ENCODE measurements at regions not wholly inside any gene's neighbourhood (a gene's known extent, or its start where the extent isn't known, plus 50 kb on each side); places are given as distances from the start of the nearest gene placed in this dataset.
"Not testable (repeated sequence)": the region's sequence is repeated elsewhere in the genome, so short reads cannot be mapped to it uniquely, and the experiment has no call there.

DNA sequence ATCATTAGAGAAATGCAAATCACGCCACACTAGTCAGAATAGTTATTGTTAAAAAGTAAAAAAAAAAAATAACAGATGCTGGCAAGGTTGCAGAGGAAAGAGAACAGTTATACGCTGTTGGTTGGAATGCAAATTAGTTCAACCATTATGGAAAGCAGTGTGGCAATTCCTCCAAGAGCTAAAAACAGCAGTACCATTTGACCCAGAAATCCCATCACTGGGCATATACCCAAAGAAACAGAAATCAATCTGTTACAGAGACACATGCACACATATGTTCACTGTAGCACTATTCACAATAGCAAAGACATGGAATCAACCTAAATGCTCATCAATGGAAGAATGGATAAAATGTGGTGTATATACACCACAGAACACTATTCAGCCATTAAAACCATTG lies 388.7 kb upstream of the FMR1 start:
- no peak for TF ChIP-seq CTCF (IDR thresholded peaks at IDR 0.05)
- DNase-seq (ENCODE audit: low spot score in 2 of 2): no peak
- no peaks in the 10 kb centered on the region for H3K27me3 ChIP-seq
- H3K4me1 ChIP-seq: no peaks in the 10 kb centered on the region
- H3K27ac ChIP-seq: no peak overlapping the region
- no peaks in the 10 kb centered on the region for H3K36me3 ChIP-seq
- no peak overlapping the region for H3K4me3 ChIP-seq
- H3K9me3 ChIP-seq: no peaks in the 10 kb centered on the region
- intact Hi-C loops (cut with DNase I): no loop called here

GRCh38 chrX:147533426-147533825 lies 378.3 kb upstream of the FMR1 start:
- H3K4me1 ChIP-seq: no peaks in the 10 kb centered on the region
- H3K4me3 ChIP-seq: no peak overlapping the region
- DNase-seq (ENCODE audit: low spot score in 2 of 2): no peak
- no peak overlapping the region for H3K27ac ChIP-seq
- no peaks in the 10 kb centered on the region for H3K9me3 ChIP-seq
- no peak for TF ChIP-seq CTCF (IDR thresholded peaks at IDR 0.05)
- no peaks in the 10 kb centered on the region for H3K36me3 ChIP-seq
- no peaks in the 10 kb centered on the region for H3K27me3 ChIP-seq
- intact Hi-C loops (cut with DNase I): no loop called here

- no peaks in the 10 kb centered on the region for H3K4me1 ChIP-seq
- no peak overlapping the region for H3K27ac ChIP-seq
- DNase-seq (ENCODE audit: low spot score in 2 of 2): no peak
- no peaks in the 10 kb centered on the region for H3K27me3 ChIP-seq
- intact Hi-C loops (cut with DNase I): no loop called here
- H3K36me3 ChIP-seq: no peaks in the 10 kb centered on the region
- no peaks in the 10 kb centered on the region for H3K9me3 ChIP-seq
- H3K4me3 ChIP-seq: no peak overlapping the region
- TF ChIP-seq CTCF (IDR thresholded peaks at IDR 0.05): no peak
Measured at GRCh38 chrX:147537172-147537571, 374.5 kb upstream of the FMR1 start.

GRCh38 chrX:147548023-147548422 lies 363.7 kb upstream of the FMR1 start:
- H3K27me3 ChIP-seq; H3K4me3 ChIP-seq; DNase-seq (ENCODE audit: low spot score in 2 of 2); H3K9me3 ChIP-seq; H3K36me3 ChIP-seq; intact Hi-C loops (cut with DNase I); H3K4me1 ChIP-seq; H3K27ac ChIP-seq: not testable (repeated sequence)

- TF ChIP-seq CTCF (IDR thresholded peaks at IDR 0.05): peak in 1 of 3 experiments; percentile 9
- intact Hi-C loops (cut with DNase I): no loop called here
- Histone ChIP-seq H3K4me3 (no peak overlapping the region), H3K4me1 (no peaks in the 10 kb centered on the region), H3K27ac (no peak overlapping the region), H3K36me3 (no peaks in the 10 kb centered on the region), H3K9me3 (no peaks in the 10 kb centered on the region), H3K27me3 (no peaks in the 10 kb centered on the region)
- no peak for DNase-seq (ENCODE audit: low spot score in 2 of 2)
Measured at GRCh38 chrX:147550217-147550616, 361.5 kb upstream of the FMR1 start.

DNA sequence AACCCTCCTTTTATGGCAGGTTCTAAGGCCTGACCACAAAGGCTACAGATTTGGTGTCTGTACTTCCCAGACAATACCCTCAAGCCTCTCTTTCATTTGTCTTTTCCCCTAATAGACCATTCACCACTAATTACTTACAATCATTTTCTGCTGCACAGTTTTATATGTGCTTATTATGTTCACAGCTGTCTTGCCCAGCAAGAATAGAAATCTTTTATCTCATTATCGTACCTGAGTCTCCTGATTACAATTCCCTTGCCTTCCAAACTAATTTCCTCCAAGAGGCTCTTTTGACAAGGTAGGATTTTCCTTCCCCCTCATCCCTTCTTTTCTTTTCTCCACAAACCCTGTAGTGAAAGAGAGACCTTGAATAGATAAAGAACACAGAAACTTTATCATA lies 352.5 kb upstream of the FMR1 start:
- Histone ChIP-seq H3K4me3 (no peak overlapping the region), H3K27ac (no peak overlapping the region), H3K36me3 (no peaks in the 10 kb centered on the region), H3K9me3 (no peaks in the 10 kb centered on the region), H3K4me1 (no peaks in the 10 kb centered on the region), H3K27me3 (no peaks in the 10 kb centered on the region)
- no peak for TF ChIP-seq CTCF (IDR thresholded peaks at IDR 0.05)
- DNase-seq (ENCODE audit: low spot score in 2 of 2): no peak
- intact Hi-C loops (cut with DNase I): no loop called here

Data from ascending aorta (tissue), 2 donors.